GM19239 (cell line): ENCODE measurements at regions not wholly inside any gene's neighbourhood (a gene's known extent, or its start where the extent isn't known, plus 50 kb on each side); places are given as distances from the start of the nearest gene placed in this dataset.

Experiments
- DNase-seq: peaks from one replicate; pipeline ENCODE4 v3.0.0; 2011; ENCODE audit warnings: low spot score; ENCODE audit not compliant: insufficient read length
- FAIRE-seq: peaks from 2 replicates; lab custom pipeline; 2011; peaks lifted over from hg19 to GRCh38; lab: Jason Lieb, UNC

GRCh38 chr3:77837456-77838025, 797.6 kb downstream of the ROBO2 start:
- no peak for FAIRE-seq
- no peak for DNase-seq

- FAIRE-seq (no peak), DNase-seq (no peak)
Measured at GRCh38 chr3:77859156-77859555, 819.3 kb downstream of the ROBO2 start.

- DNase-seq = no peak
- no peak for FAIRE-seq
Measured at GRCh38 chr3:77868725-77869124, 828.8 kb downstream of the ROBO2 start.

- DNase-seq (no peak), FAIRE-seq (no peak)
Measured at GRCh38 chr3:77869423-77869822, 829.5 kb downstream of the ROBO2 start.

- no peak for FAIRE-seq
- no peak for DNase-seq
Measured at GRCh38 chr3:77871436-77871835, 831.5 kb downstream of the ROBO2 start.

- FAIRE-seq = no peak
- DNase-seq = no peak
Measured at GRCh38 chr3:77873598-77873997, 833.7 kb downstream of the ROBO2 start.

- no peak for FAIRE-seq
- no peak for DNase-seq
Measured at GRCh38 chr3:77885381-77885780, 845.5 kb downstream of the ROBO2 start.

- FAIRE-seq (no peak), DNase-seq (no peak)
Measured at GRCh38 chr3:77887611-77888010, 847.7 kb downstream of the ROBO2 start.

- no peak for FAIRE-seq
- DNase-seq = no peak
Measured at GRCh38 chr3:77889616-77890015, 849.7 kb downstream of the ROBO2 start.

- no peak for DNase-seq
- no peak for FAIRE-seq
Measured at GRCh38 chr3:77898621-77899020, 858.7 kb downstream of the ROBO2 start.

GRCh38 chr3:77902675-77903074, 862.8 kb downstream of the ROBO2 start:
- DNase-seq = no peak
- no peak for FAIRE-seq

- DNase-seq (no peak), FAIRE-seq (no peak)
Measured at GRCh38 chr3:77906102-77906709, 866.3 kb downstream of the ROBO2 start.

GRCh38 chr3:77913524-77914174, 873.8 kb downstream of the ROBO2 start:
- FAIRE-seq = no peak
- no peak for DNase-seq

- DNase-seq (no peak), FAIRE-seq (no peak)
Measured at GRCh38 chr3:77915336-77915735, 875.4 kb downstream of the ROBO2 start.

GRCh38 chr3:77917225-77917624, 877.3 kb downstream of the ROBO2 start:
- FAIRE-seq (no peak), DNase-seq (no peak)

GRCh38 chr3:77919244-77919643, 879.3 kb downstream of the ROBO2 start:
- FAIRE-seq = no peak
- no peak for DNase-seq

- FAIRE-seq (no peak), DNase-seq (no peak)
Measured at GRCh38 chr3:77931255-77932009, 891.5 kb downstream of the ROBO2 start.

- DNase-seq = no peak
- no peak for FAIRE-seq
Measured at GRCh38 chr3:77932926-77933325, 893.0 kb downstream of the ROBO2 start.

- FAIRE-seq (no peak), DNase-seq (no peak)
Measured at GRCh38 chr3:77933926-77934325, 894.0 kb downstream of the ROBO2 start.

- no peak for FAIRE-seq
Measured at GRCh38 chr3:77935418-77935817, 895.5 kb downstream of the ROBO2 start.

GRCh38 chr3:77939726-77940125, 899.8 kb downstream of the ROBO2 start:
- no peak for DNase-seq
- no peak for FAIRE-seq

More at GRCh38 chr3:77935418-77935817, 895.5 kb downstream of the ROBO2 start:
- no peak for DNase-seq
